ENCODE measurements at regions not wholly inside any gene's neighbourhood (a gene's known extent, or its start where the extent isn't known, plus 50 kb on each side); places are given as distances from the start of the nearest gene placed in this dataset.

DNA sequence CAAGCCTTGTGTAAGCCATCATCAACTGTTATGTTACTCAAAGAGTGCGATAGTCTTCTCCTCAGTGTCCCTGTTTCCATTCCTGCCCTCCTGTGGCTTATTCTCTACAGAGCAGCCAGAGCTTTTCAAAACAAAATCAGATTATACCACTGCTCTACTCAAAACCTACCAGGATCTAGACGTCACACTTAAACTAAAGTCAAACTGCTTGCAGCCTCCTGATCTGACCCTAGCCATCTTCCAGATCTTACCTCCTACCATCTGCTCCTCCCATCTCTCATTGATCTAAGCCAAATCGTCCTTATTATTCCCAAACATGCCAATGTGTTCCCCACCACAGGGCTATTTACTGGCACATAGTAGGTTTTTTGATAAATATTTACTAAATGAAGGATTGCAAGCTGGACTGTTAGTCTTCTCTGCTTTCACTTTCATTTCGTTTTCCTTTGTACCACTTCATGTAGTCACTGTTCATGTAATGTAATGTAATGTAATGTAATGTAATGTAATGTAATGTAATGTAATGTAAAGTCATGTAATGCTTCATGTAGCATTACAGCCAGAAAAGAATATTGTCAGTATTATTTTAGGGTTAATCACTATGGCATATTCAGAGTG is 116.1 kb downstream of the GPR37 start:
- no peak for TF ChIP-seq POLR2AphosphoS5 (IDR thresholded peaks at IDR 0.05; ENCODE audit: low read depth, low read length)
- no peak for TF ChIP-seq NFIC (IDR thresholded peaks at IDR 0.05; ENCODE audit: borderline replicate concordance)
- TF ChIP-seq RCOR1 (IDR thresholded peaks at IDR 0.05; ENCODE audit: low read length), result no peak
- TF ChIP-seq MXI1 (IDR thresholded peaks at IDR 0.05; ENCODE audit: low read depth, low read length), result no peak
- no peak for TF ChIP-seq NRF1 (IDR thresholded peaks at IDR 0.05; ENCODE audit: low read depth, low read length)
- no peak for TF ChIP-seq FOSL2 (IDR thresholded peaks at IDR 0.05; ENCODE audit: borderline replicate concordance, low read depth)
- TF ChIP-seq EP300 (IDR thresholded peaks at IDR 0.05; ENCODE audit: borderline replicate concordance in 1 of 2, low read depth in 1 of 2, low read length in 1 of 2), result no peak
- TF ChIP-seq, protein P1, sequence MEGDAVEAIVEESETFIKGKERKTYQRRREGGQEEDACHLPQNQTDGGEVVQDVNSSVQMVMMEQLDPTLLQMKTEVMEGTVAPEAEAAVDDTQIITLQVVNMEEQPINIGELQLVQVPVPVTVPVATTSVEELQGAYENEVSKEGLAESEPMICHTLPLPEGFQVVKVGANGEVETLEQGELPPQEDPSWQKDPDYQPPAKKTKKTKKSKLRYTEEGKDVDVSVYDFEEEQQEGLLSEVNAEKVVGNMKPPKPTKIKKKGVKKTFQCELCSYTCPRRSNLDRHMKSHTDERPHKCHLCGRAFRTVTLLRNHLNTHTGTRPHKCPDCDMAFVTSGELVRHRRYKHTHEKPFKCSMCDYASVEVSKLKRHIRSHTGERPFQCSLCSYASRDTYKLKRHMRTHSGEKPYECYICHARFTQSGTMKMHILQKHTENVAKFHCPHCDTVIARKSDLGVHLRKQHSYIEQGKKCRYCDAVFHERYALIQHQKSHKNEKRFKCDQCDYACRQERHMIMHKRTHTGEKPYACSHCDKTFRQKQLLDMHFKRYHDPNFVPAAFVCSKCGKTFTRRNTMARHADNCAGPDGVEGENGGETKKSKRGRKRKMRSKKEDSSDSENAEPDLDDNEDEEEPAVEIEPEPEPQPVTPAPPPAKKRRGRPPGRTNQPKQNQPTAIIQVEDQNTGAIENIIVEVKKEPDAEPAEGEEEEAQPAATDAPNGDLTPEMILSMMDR (IDR thresholded peaks at IDR 0.05), result no peak
- no peak for TF ChIP-seq FOXJ3 (CRISPR knock-in tag; IDR thresholded peaks at IDR 0.05)
- no peak for TF ChIP-seq JUND (IDR thresholded peaks at IDR 0.05)
- TF ChIP-seq RFX5 (IDR thresholded peaks at IDR 0.05; ENCODE audit: low read length), result no peak
- TF ChIP-seq, protein P2, sequence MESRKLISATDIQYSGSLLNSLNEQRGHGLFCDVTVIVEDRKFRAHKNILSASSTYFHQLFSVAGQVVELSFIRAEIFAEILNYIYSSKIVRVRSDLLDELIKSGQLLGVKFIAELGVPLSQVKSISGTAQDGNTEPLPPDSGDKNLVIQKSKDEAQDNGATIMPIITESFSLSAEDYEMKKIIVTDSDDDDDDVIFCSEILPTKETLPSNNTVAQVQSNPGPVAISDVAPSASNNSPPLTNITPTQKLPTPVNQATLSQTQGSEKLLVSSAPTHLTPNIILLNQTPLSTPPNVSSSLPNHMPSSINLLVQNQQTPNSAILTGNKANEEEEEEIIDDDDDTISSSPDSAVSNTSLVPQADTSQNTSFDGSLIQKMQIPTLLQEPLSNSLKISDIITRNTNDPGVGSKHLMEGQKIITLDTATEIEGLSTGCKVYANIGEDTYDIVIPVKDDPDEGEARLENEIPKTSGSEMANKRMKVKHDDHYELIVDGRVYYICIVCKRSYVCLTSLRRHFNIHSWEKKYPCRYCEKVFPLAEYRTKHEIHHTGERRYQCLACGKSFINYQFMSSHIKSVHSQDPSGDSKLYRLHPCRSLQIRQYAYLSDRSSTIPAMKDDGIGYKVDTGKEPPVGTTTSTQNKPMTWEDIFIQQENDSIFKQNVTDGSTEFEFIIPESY (IDR thresholded peaks at IDR 0.05; ENCODE audit: borderline replicate concordance, low read depth), result no peak
- TF ChIP-seq, protein P3, sequence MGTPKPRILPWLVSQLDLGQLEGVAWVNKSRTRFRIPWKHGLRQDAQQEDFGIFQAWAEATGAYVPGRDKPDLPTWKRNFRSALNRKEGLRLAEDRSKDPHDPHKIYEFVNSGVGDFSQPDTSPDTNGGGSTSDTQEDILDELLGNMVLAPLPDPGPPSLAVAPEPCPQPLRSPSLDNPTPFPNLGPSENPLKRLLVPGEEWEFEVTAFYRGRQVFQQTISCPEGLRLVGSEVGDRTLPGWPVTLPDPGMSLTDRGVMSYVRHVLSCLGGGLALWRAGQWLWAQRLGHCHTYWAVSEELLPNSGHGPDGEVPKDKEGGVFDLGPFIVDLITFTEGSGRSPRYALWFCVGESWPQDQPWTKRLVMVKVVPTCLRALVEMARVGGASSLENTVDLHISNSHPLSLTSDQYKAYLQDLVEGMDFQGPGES (IDR thresholded peaks at IDR 0.05; ENCODE audit: low read depth, low read length), result no peak
- TF ChIP-seq CHD2 (IDR thresholded peaks at IDR 0.05; ENCODE audit: low read length, partially characterized antibody), result no peak
- no peak for TF ChIP-seq TCF12 (IDR thresholded peaks at IDR 0.05)
- TF ChIP-seq GATA2 (CRISPR knock-in tag; IDR thresholded peaks at IDR 0.05), result no peak
- TF ChIP-seq, protein P4, sequence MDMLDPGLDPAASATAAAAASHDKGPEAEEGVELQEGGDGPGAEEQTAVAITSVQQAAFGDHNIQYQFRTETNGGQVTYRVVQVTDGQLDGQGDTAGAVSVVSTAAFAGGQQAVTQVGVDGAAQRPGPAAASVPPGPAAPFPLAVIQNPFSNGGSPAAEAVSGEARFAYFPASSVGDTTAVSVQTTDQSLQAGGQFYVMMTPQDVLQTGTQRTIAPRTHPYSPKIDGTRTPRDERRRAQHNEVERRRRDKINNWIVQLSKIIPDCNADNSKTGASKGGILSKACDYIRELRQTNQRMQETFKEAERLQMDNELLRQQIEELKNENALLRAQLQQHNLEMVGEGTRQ (IDR thresholded peaks at IDR 0.05; ENCODE audit: borderline replicate concordance, low read depth, low read length), result no peak
- TF ChIP-seq RXRA (IDR thresholded peaks at IDR 0.05; ENCODE audit: borderline replicate concordance, low read depth), result no peak
- TF ChIP-seq EZH2phosphoT487 (IDR thresholded peaks at IDR 0.05; ENCODE audit: borderline replicate concordance, low read depth), result no peak
- Histone ChIP-seq H3F3A (replicated peaks; ENCODE audit: insufficient read depth) (no peaks in the 10 kb centered on the region), H3K4me2 (peak overlapping the region; percentile 42; the same call in 1 of the 2 replicates), H3K27me3 (ENCODE audit: insufficient read depth) (no peaks in the 10 kb centered on the region), H3K9me3 (no peaks in the 10 kb centered on the region), H3K9me2 (no peaks in the 10 kb centered on the region), H2AFZ (ENCODE audit: low read depth) (0 out of 2 replicates have a peak overlapping the region, but pooled peaks have one; percentile 33), H3K36me3 (replicated peaks in 1 of 2; ENCODE audit: control insufficient read depth in 1 of 2, insufficient read depth in 2 of 2, low read length in 1 of 2) (no peaks in the 10 kb centered on the region), H3K9ac (no peak overlapping the region), H3K27ac (ENCODE audit: low read depth in 2 of 2, low read length in 1 of 2) (no peak overlapping the region), H3K4me3 (ENCODE audit: low read depth in 2 of 2, low read length in 1 of 2) (peak overlapping the region; percentile 33 to 36; a peak in 3 of 4 replicates), H4K20me1 (ENCODE audit: insufficient read depth) (no peaks in the 10 kb centered on the region), H3K79me2 (ENCODE audit: insufficient read depth) (no peaks in the 10 kb centered on the region), H3K4me1 (ENCODE audit: control insufficient read depth in 1 of 2, insufficient read depth in 2 of 2, low read depth in 1 of 2, low read length in 1 of 2) (no peaks in the 10 kb centered on the region)
- ChIA-PET POLR2A (no interaction called here), CTCF (no interaction called here)
- no peak for DNase-seq
- 31% methylated on average over 4 of the region's 4 CpGs for WGBS (ENCODE audit: low lambda C conversion rate)

Data from SK-N-SH (cell line).